ENCODE measurements at regions not wholly inside any gene's neighbourhood (a gene's known extent, or its start where the extent isn't known, plus 50 kb on each side); places are given as distances from the start of the nearest gene placed in this dataset.

- TF ChIP-seq, protein P1, sequence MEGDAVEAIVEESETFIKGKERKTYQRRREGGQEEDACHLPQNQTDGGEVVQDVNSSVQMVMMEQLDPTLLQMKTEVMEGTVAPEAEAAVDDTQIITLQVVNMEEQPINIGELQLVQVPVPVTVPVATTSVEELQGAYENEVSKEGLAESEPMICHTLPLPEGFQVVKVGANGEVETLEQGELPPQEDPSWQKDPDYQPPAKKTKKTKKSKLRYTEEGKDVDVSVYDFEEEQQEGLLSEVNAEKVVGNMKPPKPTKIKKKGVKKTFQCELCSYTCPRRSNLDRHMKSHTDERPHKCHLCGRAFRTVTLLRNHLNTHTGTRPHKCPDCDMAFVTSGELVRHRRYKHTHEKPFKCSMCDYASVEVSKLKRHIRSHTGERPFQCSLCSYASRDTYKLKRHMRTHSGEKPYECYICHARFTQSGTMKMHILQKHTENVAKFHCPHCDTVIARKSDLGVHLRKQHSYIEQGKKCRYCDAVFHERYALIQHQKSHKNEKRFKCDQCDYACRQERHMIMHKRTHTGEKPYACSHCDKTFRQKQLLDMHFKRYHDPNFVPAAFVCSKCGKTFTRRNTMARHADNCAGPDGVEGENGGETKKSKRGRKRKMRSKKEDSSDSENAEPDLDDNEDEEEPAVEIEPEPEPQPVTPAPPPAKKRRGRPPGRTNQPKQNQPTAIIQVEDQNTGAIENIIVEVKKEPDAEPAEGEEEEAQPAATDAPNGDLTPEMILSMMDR (IDR thresholded peaks at IDR 0.05), result no peak
- H3K27ac Mint-ChIP-seq (ENCODE audit: unreplicated experiment), result no peak overlapping the region
- H3K9me3 Mint-ChIP-seq (ENCODE audit: low read depth), result peaks cover 16% of the 10 kb centered on the region
- no peak for DNase-seq (ENCODE audit: low spot score)
- H3K36me3 Mint-ChIP-seq (ENCODE audit: low read depth), result no peaks in the 10 kb centered on the region
- no peak overlapping the region for H3K4me3 Mint-ChIP-seq (ENCODE audit: unreplicated experiment)
- H3K27me3 Mint-ChIP-seq (ENCODE audit: low read depth), result peaks cover under 1% of the 10 kb centered on the region
- no peaks in the 10 kb centered on the region for H3K4me1 Mint-ChIP-seq (ENCODE audit: low read depth)
Observed at GRCh38 chr1:223445402-223445801, 52.2 kb downstream of the CCDC185 start.

- H3K27me3 Mint-ChIP-seq (ENCODE audit: low read depth), result no peaks in the 10 kb centered on the region
- no peaks in the 10 kb centered on the region for H3K36me3 Mint-ChIP-seq (ENCODE audit: low read depth)
- TF ChIP-seq, protein P1 (IDR thresholded peaks at IDR 0.05), result no peak
- H3K4me1 Mint-ChIP-seq (ENCODE audit: low read depth), result no peaks in the 10 kb centered on the region
- no peak overlapping the region for H3K4me3 Mint-ChIP-seq (ENCODE audit: unreplicated experiment)
- peaks cover 7% of the 10 kb centered on the region for H3K9me3 Mint-ChIP-seq (ENCODE audit: low read depth)
- no peak overlapping the region for H3K27ac Mint-ChIP-seq (ENCODE audit: unreplicated experiment)
- DNase-seq (ENCODE audit: low spot score), result no peak
Observed at GRCh38 chr1:223453902-223454301, 60.7 kb downstream of the CCDC185 start.

DNA sequence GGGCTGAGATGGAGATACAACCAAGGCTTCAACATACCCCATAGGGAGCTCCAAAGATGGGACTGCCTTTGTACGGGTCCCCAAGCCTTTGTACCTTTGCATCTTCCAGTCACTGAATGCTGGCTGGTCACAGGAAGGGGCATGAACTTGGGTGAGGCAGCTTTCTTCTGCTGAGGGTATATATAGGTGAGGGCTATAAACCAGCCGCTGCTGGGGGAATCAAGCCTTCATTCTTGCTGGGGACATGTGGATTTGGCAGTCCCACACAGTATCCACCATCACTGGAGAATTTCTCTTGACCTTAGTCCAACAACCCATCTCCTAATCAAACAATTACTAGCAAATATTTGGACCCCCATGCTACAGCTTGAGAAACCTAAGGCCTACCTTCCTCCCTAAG lies 61.7 kb downstream of the CCDC185 start:
- Mint-ChIP-seq H3K36me3 (ENCODE audit: low read depth) (no peaks in the 10 kb centered on the region), H3K9me3 (ENCODE audit: low read depth) (peaks cover 7% of the 10 kb centered on the region), H3K27me3 (ENCODE audit: low read depth) (no peaks in the 10 kb centered on the region), H3K4me3 (ENCODE audit: unreplicated experiment) (no peak overlapping the region), H3K27ac (ENCODE audit: unreplicated experiment) (no peak overlapping the region), H3K4me1 (ENCODE audit: low read depth) (no peaks in the 10 kb centered on the region)
- DNase-seq (ENCODE audit: low spot score), result no peak
- TF ChIP-seq, protein P1 (IDR thresholded peaks at IDR 0.05), result no peak

- Mint-ChIP-seq H3K27ac (ENCODE audit: unreplicated experiment) (no peak overlapping the region), H3K9me3 (ENCODE audit: low read depth) (peaks cover 7% of the 10 kb centered on the region), H3K4me1 (ENCODE audit: low read depth) (no peaks in the 10 kb centered on the region), H3K36me3 (ENCODE audit: low read depth) (no peaks in the 10 kb centered on the region), H3K27me3 (ENCODE audit: low read depth) (peaks cover 2% of the 10 kb centered on the region), H3K4me3 (ENCODE audit: unreplicated experiment) (no peak overlapping the region)
- DNase-seq (ENCODE audit: low spot score), result no peak
- TF ChIP-seq, protein P1 (IDR thresholded peaks at IDR 0.05), result no peak
Observed at GRCh38 chr1:223455470-223455869, 62.3 kb downstream of the CCDC185 start.

GRCh38 chr1:223456747-223457146 lies 63.5 kb downstream of the CCDC185 start:
- Mint-ChIP-seq H3K27ac (ENCODE audit: unreplicated experiment) (no peak overlapping the region), H3K4me3 (ENCODE audit: unreplicated experiment) (no peak overlapping the region), H3K36me3 (ENCODE audit: low read depth) (peaks cover 4% of the 10 kb centered on the region), H3K9me3 (ENCODE audit: low read depth) (peaks cover 7% of the 10 kb centered on the region), H3K4me1 (ENCODE audit: low read depth) (no peaks in the 10 kb centered on the region), H3K27me3 (ENCODE audit: low read depth) (peaks cover 7% of the 10 kb centered on the region)
- DNase-seq (ENCODE audit: low spot score), result no peak
- TF ChIP-seq, protein P1 (IDR thresholded peaks at IDR 0.05), result no peak
